Adrenal gland (tissue), 9 donors: ENCODE measurements at regions not wholly inside any gene's neighbourhood (a gene's known extent, or its start where the extent isn't known, plus 50 kb on each side); places are given as distances from the start of the nearest gene placed in this dataset.

Source experiments
- DNase-seq, 7 donors: peaks; one replicate each; pipeline ENCODE4 v3.0.0-alpha.2; 2019 to 2020
- H3K27ac ChIP-seq, 5 donors: fragments of 200-600 bp; sonication (generic) in 4 of 5; 1 replicate in 3 of 5; 2 replicates in 2 of 5; pipeline versions ENCODE4 v1.5.1 to v1.8.0; 2016 to 2020; ENCODE audit warnings: mild to moderate bottlenecking in 1 of 5
- H3K27me3 ChIP-seq: fragments of 200-600 bp; 2 replicates; pipeline ENCODE4 v1.8.0; 2021
- H3K36me3 ChIP-seq, 2 donors: fragments of 200-600 bp; replicated peaks in 1 of 2; 1 replicate in 1 of 2; 2 replicates in 1 of 2; pipeline versions ENCODE4 v1.5.1 to v1.8.0; 2018 to 2022
- H3K4me1 ChIP-seq, 2 donors: fragments of 200-600 bp; replicated peaks in 1 of 2; 1 replicate in 1 of 2; 2 replicates in 1 of 2; pipeline versions ENCODE4 v1.5.1 to v1.8.0; 2018 to 2021
- H3K4me3 ChIP-seq, 4 donors: fragments of 200-600 bp; sonication (generic) in 3 of 4; one replicate each; pipeline ENCODE4 v1.5.1; 2016 to 2018
- H3K9me3 ChIP-seq, 3 donors: fragments of 200-600 bp; sonication (generic) in 1 of 3; replicated peaks in 1 of 3; 1 replicate in 2 of 3; 2 replicates in 1 of 3; pipeline versions ENCODE4 v1.5.1 to v1.8.0; 2016 to 2021
- POLR2A ChIP-seq, 2 donors: fragments of 450-650 bp; IDR thresholded peaks; one replicate each; pipeline ENCODE4 v1.6.1; 2017; ENCODE audit warnings: antibody characterized with exemption in 2 of 2, mild to moderate bottlenecking in 2 of 2, moderate library complexity in 1 of 2
- WGBS, 4 donors: extraction: QIAGEN DNeasy Blood & Tissue Kit in 2 of 4; methylation state at CpG; one replicate each; pipeline versions ENCODE4 v1.1.5 to v1.1.7; 2013 to 2017; 5-methylcytosine and 5-hydroxymethylcytosine counted together
- intact Hi-C, 2 donors: fragments of 100-400 bp; cut with DNase I; formaldehyde crosslinking; loops; one replicate each; pipeline versions ENCODE4 v1.14.1 to v1.15.0; 2022 to 2023
- TF ChIP-seq, protein P1 (sequence below), 6 experiments: fragments of 450-650 bp in 4 of 6; fragments of 200-600 bp in 2 of 6; sonication (generic) in 1 of 6; IDR thresholded peaks; 1 replicate in 5 of 6; 2 replicates in 1 of 6; pipeline versions ENCODE4 v1.5.1 to v1.8.0; 2016 to 2021; ENCODE audit warnings: antibody characterized with exemption in 6 of 6, mild to moderate bottlenecking in 2 of 6, moderate library complexity in 1 of 6
- donor health status: healthy with polysubstance abuse.
- donor health status: Bipolar disorder and iron deficiency.
- donor health status: DM: yes; HTN: yes; CAD: no.
- donor health status: DM: no; HTN: no; CAD: no.
- donor health status: DM: no; HTN: no; CAD: no.

DNA sequence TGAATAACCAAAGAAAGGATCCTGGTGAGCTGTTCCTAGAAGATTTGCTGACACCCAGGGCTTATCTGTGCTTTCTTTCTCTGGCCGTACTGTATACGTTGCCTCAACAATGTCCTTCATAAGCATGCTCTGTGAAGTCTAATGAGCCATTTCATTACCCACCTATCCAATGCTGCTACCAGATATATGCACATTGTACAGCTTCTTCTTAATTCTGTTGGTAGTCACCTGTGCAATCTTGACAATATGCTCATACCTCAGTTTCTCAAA lies 731.8 kb upstream of the NCAM2 start:
- intact Hi-C loops: no loop called here

DNA sequence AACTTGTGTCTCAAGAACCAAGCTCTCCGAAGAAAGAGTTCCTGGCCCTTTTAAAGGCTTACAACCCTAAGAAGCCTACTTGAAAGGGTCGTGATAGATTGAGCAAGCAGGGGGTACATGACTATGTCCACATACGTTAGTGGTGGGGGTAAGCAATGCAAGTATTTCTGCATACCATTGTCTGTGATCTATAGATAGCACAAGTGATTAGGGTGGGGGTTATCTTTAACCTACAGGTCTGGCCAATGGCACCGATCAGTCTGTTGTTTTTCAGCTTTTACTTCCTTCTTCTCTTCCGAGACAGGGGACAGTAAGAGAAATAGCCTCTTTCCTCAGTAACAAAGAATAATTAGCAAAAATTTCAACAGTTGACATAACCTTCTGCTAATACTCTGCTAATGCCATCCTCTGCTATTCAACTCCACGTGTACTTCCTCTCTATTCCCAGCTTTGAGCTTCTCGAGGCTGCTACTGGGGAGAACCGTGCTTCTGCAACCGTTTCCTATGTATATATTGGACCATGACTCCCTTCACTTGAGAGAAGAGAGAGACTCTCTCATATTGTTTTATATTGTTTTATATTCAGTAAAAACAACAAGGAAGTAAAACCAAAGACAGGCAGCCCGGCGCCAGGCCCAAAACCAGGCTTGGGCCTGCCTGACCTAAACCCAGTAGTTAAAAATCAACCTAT lies 727.7 kb upstream of the NCAM2 start:
- H3K27ac ChIP-seq: no peak overlapping the region
- intact Hi-C loops: no loop called here
- no peaks in the 10 kb centered on the region for H3K36me3 ChIP-seq
- DNase-seq: no peak
- no peaks in the 10 kb centered on the region for H3K27me3 ChIP-seq
- 77 to 88% (median 83%) methylated on average over 11 of the region's 11 CpGs for WGBS, 4 donors
- no peaks in the 10 kb centered on the region for H3K4me1 ChIP-seq
- no peak overlapping the region for H3K4me3 ChIP-seq
- no peaks in the 10 kb centered on the region for H3K9me3 ChIP-seq
- TF ChIP-seq, protein P1, sequence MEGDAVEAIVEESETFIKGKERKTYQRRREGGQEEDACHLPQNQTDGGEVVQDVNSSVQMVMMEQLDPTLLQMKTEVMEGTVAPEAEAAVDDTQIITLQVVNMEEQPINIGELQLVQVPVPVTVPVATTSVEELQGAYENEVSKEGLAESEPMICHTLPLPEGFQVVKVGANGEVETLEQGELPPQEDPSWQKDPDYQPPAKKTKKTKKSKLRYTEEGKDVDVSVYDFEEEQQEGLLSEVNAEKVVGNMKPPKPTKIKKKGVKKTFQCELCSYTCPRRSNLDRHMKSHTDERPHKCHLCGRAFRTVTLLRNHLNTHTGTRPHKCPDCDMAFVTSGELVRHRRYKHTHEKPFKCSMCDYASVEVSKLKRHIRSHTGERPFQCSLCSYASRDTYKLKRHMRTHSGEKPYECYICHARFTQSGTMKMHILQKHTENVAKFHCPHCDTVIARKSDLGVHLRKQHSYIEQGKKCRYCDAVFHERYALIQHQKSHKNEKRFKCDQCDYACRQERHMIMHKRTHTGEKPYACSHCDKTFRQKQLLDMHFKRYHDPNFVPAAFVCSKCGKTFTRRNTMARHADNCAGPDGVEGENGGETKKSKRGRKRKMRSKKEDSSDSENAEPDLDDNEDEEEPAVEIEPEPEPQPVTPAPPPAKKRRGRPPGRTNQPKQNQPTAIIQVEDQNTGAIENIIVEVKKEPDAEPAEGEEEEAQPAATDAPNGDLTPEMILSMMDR (IDR thresholded peaks at IDR 0.05): no peak
- TF ChIP-seq POLR2A (IDR thresholded peaks at IDR 0.05): no peak

More for the DNA sequence above, 731.8 kb upstream of the NCAM2 start:
- H3K27ac ChIP-seq: no peak overlapping the region
- 63 to 86% (median 84%) methylated on average over 2 of the region's 2 CpGs for WGBS, 4 donors
- TF ChIP-seq POLR2A (IDR thresholded peaks at IDR 0.05): no peak
- TF ChIP-seq, protein P1 (IDR thresholded peaks at IDR 0.05): no peak
- no peaks in the 10 kb centered on the region for H3K9me3 ChIP-seq
- DNase-seq: no peak
- H3K4me1 ChIP-seq: no peaks in the 10 kb centered on the region
- H3K27me3 ChIP-seq: no peaks in the 10 kb centered on the region
- H3K4me3 ChIP-seq: no peak overlapping the region
- no peaks in the 10 kb centered on the region for H3K36me3 ChIP-seq

DNA sequence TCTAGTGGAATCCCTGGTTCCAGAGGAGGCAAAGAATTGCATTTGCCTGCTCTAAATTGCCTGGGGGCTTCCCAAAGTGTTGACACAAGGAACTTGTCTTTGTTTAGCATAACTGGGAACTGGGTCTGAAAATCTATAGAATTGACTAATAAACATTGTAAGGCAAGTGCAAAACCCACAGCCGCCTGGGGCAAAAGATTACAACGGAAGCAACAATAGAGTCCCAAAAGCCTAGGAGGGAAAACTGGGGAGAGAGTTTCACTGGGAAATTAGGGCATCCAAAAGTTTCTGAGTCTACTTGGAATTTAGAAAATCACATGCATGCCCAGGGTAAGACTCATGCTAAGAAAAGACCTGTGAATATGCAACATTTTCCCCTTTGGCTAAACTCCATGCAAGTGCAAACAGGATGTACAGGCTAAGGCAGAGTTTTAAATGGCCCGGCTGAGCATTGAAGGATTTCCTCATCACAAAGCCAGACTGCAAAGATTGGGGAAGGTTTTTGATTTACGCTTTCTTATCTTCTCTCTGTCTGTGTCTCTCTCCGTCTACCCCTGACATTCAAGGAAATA lies 725.3 kb upstream of the NCAM2 start:
- intact Hi-C loops: no loop called here
- no peak for DNase-seq
- Histone ChIP-seq H3K36me3 (no peaks in the 10 kb centered on the region), H3K27ac (no peak overlapping the region), H3K4me1 (no peaks in the 10 kb centered on the region), H3K4me3 (no peak overlapping the region), H3K9me3 (no peaks in the 10 kb centered on the region), H3K27me3 (no peaks in the 10 kb centered on the region)
- TF ChIP-seq POLR2A (IDR thresholded peaks at IDR 0.05): no peak
- TF ChIP-seq, protein P1 (IDR thresholded peaks at IDR 0.05): no peak
- 42 to 52% (median 46%) methylated on average over 5 of the region's 5 CpGs for WGBS, 4 donors

DNA sequence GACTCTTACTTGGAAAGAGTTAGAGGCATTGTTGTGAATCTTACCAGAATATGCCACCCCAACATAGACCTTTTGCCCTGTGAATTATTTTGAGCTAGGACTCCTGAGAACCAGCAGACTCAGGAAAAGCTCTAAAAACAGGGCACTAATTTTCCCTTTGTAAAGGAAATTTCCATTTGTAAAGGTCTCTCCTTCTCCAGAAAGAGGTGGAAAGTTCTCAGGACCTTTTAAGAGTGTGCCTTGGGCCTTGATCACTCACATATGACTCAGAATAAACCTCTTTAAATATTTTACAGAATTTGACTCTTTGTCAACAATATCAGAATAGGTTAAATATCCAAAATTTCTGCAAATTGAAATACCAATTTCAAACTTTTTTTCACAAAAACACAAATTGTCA lies 721.8 kb upstream of the NCAM2 start:
- intact Hi-C loops: no loop called here
- no peak for DNase-seq
- no peaks in the 10 kb centered on the region for H3K9me3 ChIP-seq
- TF ChIP-seq, protein P1 (IDR thresholded peaks at IDR 0.05): no peak
- no peak for TF ChIP-seq POLR2A (IDR thresholded peaks at IDR 0.05)
- no peak overlapping the region for H3K27ac ChIP-seq
- H3K36me3 ChIP-seq: no peaks in the 10 kb centered on the region
- no peaks in the 10 kb centered on the region for H3K27me3 ChIP-seq
- H3K4me1 ChIP-seq: no peaks in the 10 kb centered on the region
- H3K4me3 ChIP-seq: no peak overlapping the region
